HG03159 (cell line): ENCODE measurements at regions not wholly inside any gene's neighbourhood (a gene's known extent, or its start where the extent isn't known, plus 50 kb on each side); places are given as distances from the start of the nearest gene placed in this dataset.

Experiments used
- ATAC-seq: cut with Tn5 transposase; IDR thresholded peaks from one replicate; pipeline ENCODE4 v1.9.1; 2021; ENCODE audit warnings: mild to moderate bottlenecking, moderate library complexity; ENCODE audit not compliant: unreplicated experiment

DNA sequence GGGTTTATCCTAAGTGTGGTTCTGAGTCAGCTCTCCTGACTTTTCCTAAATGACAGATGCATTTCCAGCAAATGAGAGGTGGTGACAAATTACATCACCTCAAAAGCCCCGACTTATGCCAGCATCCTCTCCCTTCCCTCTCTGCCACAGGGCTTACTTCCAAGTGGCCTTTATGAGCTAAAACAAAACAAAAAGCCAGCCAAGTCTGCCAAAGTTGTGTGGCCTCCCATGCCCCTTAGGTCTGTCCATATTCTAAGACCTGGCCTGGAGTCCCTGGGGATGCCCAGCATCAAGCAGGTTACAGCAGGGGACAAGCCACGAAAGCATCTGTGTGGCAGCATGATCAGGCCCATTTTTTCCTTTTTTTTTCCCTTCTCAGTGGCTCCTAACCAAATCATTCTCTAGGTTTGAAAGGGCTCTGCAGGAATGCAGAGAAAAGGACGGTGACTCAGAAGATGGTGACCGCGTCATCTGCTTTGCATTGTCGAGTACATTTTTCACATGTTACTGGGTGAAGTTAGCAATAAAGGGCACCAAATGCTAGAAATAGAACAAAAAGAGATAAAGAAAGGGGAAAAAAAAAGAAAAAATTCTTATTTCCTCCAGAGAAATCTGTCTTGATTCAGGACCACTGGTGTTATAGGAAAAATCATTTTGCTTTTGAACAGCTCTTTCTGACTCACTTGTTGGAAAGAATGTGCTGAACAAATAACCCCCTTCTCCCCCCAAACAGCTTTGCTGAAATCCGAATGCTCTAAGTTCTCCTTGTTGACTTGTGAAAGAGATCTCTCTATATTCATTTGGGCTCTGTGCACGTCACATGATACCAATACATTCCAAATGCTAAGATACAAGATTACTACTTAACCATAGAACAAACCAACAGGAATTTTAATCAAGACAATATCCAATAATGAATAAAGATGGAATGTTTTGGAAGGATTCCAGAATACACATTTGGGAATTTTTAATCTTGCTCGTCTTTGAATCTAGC is 178.7 kb downstream of the EN1 start:
- no peak for ATAC-seq

DNA sequence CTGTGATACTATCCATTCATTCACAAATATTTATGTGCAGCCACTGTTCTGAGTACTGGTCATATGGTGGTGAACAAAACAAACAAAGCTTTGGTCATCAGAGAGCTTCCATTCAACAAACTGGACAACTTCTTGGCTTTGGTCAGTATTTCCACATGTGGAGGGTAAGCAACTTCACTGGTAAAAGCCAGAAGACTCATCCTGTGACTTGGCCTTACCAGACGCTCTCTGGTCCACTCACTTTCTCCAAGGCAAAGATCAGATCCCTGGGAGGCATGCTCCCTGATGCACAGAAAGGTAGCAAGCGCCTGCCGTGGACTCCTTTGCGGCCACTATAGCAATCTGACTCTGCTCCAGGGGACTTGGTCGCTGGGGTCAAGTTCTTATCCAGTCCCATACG is 179.5 kb downstream of the EN1 start:
- no peak for ATAC-seq

DNA sequence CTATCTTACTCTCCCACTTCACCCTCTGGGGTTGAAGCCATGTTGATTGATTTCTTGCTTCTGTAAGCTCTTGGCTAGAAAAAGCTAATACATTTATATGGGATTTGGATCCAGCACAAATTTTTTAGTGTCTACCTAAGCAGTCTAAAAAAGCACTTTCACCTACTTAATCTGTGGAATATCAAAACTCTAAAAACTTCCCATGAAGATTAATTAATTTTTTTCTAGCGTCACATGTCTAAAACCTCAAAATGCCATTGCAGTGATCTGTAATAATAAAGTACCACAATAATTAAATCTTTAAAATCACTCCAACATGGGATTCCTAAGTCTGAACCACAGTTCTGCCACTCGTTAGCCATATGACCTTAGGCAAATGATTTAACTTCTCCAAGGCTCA is 180.1 kb downstream of the EN1 start:
- ATAC-seq = no peak

DNA sequence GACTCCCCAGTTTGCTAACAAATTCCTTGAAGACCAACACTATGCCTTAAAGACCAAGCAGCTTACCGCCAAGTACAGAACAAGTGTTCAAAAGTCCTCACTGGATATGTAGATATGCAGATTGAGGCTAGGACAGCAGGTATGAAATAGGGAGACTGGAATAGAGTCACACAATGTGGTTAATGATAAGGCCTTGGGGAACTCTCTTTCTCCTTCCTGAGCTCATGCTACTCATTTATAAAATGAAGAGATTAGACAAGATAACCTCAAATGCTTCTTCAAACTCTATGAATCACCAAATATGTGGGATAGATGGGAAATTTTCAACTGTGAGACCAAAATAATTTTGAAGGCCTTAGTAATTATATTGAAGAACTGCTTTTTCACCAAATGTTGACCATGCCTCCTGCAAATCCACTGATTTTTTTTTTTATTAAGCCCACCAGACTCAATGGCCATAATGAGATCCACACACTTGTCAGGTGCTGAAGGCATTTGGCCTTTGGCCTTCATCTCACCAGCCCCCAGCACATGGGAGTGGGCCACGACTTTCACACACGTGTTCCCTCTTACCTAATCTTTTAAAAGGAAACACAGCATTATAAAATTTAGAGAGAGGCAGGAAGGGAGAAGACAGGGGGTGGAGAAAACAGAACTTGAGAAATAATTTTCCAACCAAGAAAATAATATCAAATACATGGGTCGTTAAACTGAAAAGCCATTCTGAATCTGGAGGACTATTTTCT is 181.5 kb downstream of the EN1 start:
- ATAC-seq = no peak

DNA sequence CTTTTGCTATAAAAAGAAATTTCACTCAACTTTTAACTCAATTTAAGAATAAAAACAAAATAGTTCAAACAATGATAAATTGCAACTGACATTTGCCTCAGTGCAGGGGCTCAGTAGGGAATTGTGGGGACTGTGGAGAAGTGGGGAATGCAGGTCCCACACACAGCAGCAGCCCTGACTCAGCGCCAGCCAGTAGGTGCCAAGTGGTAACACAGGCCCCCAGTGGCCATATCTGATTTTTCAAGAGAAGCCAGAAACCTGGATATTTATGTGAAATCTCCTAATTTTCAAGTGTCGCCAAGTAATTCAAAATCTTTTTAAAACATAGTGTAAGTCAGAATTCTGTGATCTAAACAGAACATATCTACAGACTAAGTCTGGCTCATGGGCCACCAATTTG is 186.3 kb downstream of the EN1 start:
- ATAC-seq = no peak

DNA sequence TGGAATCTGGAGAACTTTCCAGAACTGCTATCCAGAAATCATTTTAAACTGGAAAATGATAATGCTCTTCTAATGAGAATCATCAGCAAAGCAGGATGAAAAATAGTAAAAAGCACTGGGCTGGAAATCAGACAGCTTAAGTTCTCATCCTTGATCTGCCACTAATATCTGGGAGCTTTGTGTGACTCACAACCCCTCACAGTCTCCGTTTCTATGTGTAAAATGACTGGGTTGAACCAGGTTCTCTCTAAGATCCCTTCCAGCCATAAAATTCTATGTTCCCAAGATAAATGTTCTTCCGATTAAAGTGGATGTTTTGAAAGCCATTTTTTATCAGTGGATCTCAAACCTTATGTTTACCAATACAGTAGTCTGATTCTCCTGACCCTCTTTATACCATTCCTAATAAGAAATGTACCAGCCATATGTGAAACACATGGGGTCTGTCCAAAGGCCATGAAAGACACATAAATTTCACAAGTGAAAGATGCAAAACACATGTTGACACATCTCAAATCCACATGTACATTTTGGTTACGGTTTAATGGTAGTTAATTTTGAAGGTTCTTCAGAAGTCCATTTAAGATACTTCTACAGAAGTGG is 188.8 kb downstream of the EN1 start:
- no peak for ATAC-seq

DNA sequence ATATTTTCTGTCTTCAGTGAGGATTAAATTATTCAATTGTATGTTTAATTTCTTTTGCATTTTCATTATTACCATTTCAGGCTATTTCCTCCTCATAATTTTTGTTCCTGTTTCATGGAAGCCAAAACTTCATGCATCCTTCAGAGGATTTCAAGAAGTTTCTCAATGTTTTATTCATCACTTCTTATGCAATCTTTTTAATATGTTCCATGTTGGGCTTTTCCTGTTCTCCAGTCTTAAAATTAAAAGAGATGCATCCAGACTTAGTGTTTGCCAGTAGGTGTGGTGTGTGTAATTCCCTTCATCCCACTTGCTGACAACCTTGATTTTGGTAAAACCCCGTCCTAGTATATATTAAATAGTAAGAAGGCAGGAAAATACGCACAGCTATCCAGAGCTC is 190.0 kb downstream of the EN1 start:
- no peak for ATAC-seq

DNA sequence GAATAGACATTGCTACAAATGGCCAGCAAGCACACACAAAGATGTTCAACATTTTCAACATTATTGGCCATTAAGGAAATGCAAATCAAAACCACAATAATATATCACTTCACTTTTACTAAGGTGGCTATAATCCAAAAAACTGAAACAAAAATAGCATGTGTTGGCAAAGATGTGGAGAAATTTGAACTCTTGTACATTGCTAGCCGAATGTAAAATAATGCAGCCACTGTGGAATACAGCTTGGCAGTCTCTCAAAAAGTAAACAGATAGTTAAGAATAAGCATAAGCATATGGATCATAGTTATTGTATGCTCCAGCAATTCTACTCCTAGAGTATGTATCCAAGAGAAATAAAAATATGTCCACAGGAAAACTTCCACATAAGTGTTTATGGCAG is 192.5 kb downstream of the EN1 start:
- no peak for ATAC-seq

DNA sequence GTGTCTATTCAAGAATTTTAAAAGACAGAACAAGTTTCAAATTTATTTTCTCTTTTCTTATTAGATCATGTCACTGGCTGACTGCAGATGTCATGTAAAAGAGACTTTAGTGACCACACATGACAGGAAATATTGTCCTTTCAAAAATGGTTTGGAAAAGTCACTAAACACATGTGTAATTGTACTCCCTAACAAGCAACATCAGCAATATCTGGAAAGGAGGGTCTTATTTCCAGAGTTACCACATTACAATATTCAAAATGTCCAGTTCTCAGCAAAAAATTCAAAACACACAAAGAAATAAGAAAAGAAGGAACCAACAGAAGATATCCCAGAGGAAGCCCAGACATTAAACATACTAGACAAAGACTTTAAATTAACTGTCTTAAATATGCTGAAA is 197.1 kb downstream of the EN1 start:
- ATAC-seq = no peak

DNA sequence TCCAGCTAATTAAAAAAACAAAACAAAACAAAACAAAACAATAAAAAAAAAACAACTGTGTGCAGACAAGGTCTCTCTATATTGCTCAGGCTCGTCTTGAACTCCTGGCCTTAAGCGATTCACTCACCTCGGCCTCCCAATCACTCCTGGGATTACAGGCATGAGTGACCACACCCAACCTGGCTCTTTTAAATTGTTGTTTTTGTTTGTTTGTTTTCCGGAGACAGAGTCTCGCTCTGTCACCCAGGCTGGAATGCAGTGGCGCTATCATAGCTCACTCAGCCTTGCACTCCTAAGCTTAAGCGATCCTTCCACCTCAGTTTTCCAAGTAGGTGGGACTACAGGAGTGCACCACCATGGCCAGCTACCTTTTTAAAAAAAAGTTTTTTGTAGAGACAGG is 201.6 kb downstream of the EN1 start:
- ATAC-seq = no peak

DNA sequence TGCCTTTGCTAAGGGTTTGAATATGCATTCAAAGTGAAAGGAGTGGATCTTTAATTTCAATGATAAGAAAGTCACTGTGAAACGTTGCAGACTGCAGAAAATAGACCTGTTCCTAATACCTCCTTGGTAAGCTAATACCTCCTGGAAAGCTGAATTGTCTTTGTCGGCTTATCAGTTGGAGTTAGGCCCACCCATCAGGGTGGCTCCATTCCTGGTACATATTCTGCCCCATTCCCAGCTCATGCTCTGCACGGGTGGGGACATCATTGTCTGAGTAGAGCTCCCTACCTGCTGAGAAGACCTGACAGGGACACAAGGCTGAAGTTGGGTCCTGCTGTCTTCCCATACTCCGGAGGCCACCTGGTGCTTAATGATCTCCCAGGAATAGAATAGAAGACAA is 203.3 kb downstream of the EN1 start:
- ATAC-seq = no peak

DNA sequence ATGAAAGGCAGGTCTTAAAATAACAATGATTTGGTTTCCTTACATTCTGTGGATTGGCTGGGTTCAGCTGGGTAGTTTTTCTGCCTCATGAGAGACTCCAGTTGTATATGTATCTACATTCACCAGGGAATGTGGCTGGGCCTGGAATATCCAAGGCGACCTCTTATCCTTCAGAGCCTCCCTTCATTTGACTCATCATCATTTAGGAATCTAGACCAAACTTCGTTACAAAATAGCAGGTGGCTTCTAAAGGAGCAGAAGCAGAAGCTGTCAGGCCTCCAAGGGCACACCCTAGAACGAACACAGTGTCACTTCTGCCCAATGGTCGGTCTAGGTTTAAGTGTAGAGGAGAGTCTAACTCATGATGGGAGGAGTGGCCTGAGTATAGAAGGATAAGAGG is 204.2 kb downstream of the EN1 start:
- no peak for ATAC-seq

DNA sequence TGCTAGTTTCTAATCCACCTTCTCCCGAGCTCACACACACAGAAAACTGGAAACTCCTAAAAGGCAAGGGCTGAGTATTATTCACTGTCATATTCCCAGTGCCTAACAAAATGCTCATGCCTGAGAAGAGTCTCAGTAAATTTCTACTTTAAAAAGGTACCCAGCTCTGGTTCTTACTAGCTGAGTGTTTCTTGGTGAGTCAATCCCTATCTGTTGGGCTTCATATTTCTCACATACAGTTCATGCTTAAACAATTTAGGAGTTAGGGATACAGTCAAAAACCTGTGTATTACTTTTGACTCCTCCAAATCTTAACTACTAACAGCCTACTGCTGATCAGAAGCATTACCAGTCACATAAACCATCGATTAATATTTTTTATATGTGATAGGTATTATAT is 204.9 kb downstream of the EN1 start:
- ATAC-seq = no peak

DNA sequence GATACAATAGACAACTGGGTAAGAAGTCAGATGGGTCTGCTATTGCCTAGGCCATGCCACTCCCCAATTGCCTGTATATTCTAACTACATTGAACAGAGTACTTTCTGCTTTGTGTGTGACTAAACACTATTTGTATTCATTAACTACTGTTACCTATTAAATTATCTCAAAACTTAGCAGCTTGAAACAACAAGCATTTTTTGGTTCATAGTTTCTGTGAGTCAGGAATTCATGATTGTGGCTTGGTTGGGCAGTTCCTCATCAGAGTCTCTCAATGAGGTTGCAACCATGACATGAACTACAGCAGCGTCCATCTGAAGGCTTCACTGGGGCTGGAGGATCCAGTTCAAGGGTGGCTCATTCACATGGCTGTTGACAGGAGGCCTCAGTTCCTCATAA is 205.7 kb downstream of the EN1 start:
- ATAC-seq = no peak

DNA sequence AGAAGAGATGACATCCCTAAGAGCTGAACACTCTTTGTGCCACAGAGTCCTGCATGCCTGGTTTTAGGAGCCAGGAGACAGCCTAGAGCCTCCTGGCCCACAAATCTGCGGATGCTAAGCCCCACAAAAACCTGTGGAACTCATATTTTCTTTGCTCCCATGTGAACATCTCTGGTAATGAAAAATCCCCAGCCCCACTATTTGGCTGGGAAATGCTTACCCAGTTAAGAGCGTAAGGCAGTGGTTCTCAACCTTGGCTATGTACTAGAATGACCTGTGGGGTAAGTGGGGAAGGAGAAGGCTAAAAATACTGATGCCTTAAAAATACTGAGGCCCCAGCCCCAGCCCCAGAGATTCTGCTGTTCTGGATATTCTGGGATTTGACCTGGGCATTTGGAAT is 208.1 kb downstream of the EN1 start:
- no peak for ATAC-seq

DNA sequence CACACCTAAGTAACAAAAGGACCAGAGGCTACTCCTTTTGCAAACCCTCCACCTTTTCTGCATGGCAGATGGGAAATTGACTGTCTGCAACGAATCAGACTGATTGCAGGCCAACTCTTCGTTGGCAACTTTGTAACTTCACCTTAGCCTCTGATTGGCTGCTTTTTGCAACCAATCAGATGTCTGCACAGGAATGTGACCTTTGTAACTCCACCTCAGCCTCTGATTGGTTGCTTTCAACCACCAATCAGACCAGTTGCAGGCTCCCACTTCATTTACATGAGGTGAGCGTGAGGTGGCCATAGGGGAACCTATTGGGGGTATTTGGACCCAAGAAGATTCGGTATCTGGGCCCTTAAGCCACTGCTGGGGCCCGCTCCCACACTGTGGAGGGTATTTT is 209.0 kb downstream of the EN1 start:
- ATAC-seq = no peak

DNA sequence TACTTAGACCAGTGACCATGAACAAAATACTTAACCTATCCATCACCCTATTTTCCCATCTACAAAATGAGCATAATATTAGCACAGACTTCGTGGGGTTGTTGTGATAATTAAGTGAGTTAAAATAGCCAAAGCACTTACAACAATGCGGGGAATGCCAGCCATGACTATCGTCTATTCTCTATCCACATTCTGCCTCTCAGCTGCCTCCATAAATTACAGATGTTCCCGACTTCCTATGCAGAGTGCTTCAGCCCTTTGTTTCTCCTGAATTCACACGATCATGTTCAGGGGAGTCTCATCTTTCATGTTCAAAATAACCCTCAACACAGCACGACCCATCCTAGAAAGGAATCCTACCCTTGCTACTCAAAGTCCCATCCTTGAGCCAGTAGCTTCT is 211.6 kb downstream of the EN1 start:
- no peak for ATAC-seq

DNA sequence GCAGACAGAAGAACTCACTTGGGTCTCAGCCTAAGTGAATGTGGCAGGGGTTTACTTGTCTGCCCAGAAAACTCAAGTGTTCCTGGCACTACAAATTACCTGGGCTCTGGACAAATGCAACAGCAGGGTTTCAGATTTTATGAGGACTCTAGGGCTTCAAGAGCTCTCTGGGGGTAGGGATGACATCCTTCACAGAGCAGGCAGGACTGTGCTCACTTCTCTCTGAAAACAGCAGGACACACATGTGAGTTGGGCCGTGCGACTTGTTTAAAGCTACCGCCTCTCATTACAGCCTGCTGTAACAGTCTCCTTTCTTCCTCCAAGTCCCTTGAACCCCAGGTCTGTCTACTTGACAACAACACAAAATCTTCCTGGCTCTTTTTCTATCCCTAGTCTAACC is 212.6 kb downstream of the EN1 start:
- no peak for ATAC-seq

DNA sequence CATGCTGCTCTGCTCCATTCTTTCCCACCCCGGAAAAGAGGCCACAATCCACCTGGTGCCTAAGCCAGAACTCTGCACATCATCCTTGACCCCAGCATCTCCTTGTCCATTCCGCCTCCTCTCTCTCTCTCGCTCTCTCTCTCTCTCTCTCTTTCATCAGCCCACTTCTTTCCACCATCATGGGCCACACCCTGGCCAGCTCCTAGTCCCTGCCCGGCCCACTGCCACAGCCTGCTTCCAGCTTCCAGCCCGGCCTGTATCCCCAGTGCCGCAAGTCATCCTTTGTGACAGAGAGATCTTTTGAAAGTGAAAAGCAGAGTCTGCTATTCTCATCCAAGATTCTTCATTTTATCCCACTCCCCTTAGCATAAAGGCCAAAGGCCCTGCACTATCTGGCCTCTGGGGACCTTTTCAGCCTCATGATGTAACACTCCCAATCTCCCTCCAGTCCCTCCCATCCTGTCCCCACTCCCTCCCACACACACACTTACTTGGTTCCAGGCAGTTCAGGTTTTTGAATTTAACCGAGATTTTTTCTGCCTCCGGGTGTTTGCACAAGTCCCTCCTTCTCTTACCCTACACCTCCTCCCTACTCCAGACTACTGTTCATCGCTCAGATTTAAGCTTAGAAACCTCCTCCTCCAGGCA is 214.0 kb downstream of the EN1 start:
- ATAC-seq = no peak

DNA sequence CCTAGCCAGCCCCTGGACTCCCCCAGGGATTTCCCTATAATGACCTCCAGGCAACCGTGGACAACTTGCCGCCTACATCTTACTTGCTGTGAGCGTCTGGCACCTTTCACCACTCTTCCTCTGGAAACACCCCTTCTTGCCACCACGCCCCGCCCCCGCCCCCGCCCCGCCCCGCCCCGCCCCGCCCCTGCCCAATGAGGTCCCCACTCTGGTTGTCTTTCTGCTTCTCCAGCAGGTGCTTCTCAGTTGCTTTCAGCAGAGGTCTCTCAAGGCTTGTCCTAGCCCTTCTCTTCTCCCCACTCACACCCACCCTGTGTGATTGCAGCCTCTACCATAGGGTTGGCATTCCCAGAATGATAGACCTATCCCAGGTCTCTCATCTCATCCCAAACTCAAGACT is 214.5 kb downstream of the EN1 start:
- no peak for ATAC-seq

DNA sequence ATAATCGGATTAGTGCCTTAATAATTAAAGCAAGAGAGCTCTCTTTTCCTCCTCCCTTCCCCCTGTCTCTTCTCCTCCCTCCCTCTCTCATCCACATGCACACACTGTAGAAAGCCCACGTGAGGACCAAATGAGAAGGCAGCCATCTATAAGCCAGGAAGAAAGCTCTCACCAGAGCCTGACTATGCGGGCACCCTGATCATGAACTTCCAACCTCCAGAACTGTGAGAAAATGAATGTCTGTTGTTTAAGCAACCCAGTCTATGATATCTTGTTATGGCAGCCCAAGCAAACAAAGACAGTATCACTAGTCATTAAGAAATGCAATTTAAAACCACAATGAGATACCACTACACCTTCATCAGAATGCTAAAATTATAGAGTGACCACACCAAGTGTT is 220.3 kb downstream of the EN1 start:
- no peak for ATAC-seq
